BJ (cell line): ENCODE measurements at regions not wholly inside any gene's neighbourhood (a gene's known extent, or its start where the extent isn't known, plus 50 kb on each side); places are given as distances from the start of the nearest gene placed in this dataset.
"Not testable (repeated sequence)": the region's sequence is repeated elsewhere in the genome, so short reads cannot be mapped to it uniquely, and the experiment has no call there.

ENCODE experiments used
- CTCF ChIA-PET: fragments of 350-600 bp; formaldehyde crosslinking; extraction: SDS; loops from one replicate; lab custom pipeline; 2021; ENCODE audit warnings: antibody characterized with exemption, inconsistent platforms; lab: Yijun Ruan, JAX
- POLR2A ChIA-PET: fragments of 300-600 bp; sonication (Branson Sonifier 250); formaldehyde crosslinking; extraction: SDS; loops from one replicate; lab custom pipeline; 2021; ENCODE audit warnings: antibody characterized with exemption; lab: Charles Lee
- DNase-seq: peaks from one replicate; pipeline ENCODE4 v3.0.0-alpha.2; 2011; ENCODE audit warnings: low read depth
- H3K27me3 ChIP-seq: 2 replicates; pipeline ENCODE4 v1.6.0; 2011; ENCODE audit warnings: low read length; ENCODE audit not compliant: control insufficient read depth, insufficient read depth
- H3K36me3 ChIP-seq: 2 replicates; pipeline ENCODE4 v1.5.1; 2011; ENCODE audit warnings: low read length; ENCODE audit not compliant: control insufficient read depth, insufficient read depth
- H3K4me3 ChIP-seq: 2 replicates; pipeline ENCODE4 v1.5.1; 2011; ENCODE audit warnings: low read depth, mild to moderate bottlenecking, control low read depth, low read length
- TF ChIP-seq, protein P1 (sequence below): IDR thresholded peaks from 2 replicates; pipeline ENCODE4 v1.5.1; 2011; ENCODE audit warnings: low read depth, mild to moderate bottlenecking, control low read depth, inconsistent platforms, low read length, moderate library complexity; ENCODE audit not compliant: insufficient read depth

DNA sequence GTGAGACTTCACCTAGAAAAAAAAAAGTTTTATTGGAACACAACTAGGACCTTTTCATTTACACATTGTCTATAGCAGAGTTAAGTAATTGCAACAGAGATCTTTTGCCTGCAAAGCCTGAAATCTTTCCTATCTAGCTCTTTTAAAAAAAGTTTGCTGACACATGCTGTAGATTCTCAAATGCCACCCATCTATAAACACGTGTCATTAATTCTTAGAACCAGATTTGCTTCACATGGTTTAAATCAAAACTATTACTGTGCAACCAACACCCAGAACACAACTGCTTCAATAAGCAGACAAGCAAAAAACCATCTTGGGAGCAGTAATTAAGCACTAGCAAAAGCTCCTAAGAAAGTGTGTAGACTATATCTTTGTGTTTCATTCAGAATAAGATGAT, 55.0 kb downstream of the OXSM start:
- no peaks in the 10 kb centered on the region for H3K27me3 ChIP-seq
- TF ChIP-seq, protein P1, sequence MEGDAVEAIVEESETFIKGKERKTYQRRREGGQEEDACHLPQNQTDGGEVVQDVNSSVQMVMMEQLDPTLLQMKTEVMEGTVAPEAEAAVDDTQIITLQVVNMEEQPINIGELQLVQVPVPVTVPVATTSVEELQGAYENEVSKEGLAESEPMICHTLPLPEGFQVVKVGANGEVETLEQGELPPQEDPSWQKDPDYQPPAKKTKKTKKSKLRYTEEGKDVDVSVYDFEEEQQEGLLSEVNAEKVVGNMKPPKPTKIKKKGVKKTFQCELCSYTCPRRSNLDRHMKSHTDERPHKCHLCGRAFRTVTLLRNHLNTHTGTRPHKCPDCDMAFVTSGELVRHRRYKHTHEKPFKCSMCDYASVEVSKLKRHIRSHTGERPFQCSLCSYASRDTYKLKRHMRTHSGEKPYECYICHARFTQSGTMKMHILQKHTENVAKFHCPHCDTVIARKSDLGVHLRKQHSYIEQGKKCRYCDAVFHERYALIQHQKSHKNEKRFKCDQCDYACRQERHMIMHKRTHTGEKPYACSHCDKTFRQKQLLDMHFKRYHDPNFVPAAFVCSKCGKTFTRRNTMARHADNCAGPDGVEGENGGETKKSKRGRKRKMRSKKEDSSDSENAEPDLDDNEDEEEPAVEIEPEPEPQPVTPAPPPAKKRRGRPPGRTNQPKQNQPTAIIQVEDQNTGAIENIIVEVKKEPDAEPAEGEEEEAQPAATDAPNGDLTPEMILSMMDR, result no peak
- ChIA-PET POLR2A (no interaction called here), CTCF (interaction anchor here (0.6 to 2.6 kb wide), 4 partner anchors 12 to 196 kb away, joined by 3 to 7 read pairs (median 4); no protein-coding TSS in a partner anchor)
- no peak overlapping the region for H3K4me3 ChIP-seq
- no peaks in the 10 kb centered on the region for H3K36me3 ChIP-seq
- no peak for DNase-seq

DNA sequence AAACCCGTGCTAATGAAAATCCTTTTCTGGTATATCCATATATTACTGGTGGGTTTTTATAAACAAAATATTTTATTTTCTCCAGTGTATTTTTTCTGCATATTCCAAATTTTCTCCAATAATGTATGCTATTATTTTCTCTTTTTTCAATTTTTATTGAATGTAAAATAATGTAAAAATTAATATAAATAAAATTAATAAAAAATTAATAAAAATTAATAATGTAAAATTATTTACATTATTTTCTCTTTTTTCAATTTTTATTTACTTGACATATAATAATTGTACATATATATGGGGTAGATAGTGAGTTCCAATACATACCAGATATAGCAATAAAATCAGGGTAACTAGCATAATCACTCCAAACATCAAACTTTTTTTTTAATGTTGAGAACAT, 56.4 kb downstream of the OXSM start:
- ChIA-PET CTCF (interaction anchor here (1.3 to 2.6 kb wide), 2 partner anchors 9 to 198 kb away, joined by 4 to 7 read pairs; no protein-coding TSS in a partner anchor), POLR2A (no interaction called here)
- Histone ChIP-seq H3K36me3 (no peaks in the 10 kb centered on the region), H3K27me3 (no peaks in the 10 kb centered on the region), H3K4me3 (no peak overlapping the region)
- TF ChIP-seq, protein P1, result no peak
- DNase-seq, result no peak

GRCh38 chr3:25849091-25849490, 59.2 kb downstream of the OXSM start:
- CTCF ChIA-PET, result interaction anchor here (1.6 kb wide), 1 partner anchor 201 kb away, joined by 4 read pairs; no protein-coding TSS in a partner anchor

DNA sequence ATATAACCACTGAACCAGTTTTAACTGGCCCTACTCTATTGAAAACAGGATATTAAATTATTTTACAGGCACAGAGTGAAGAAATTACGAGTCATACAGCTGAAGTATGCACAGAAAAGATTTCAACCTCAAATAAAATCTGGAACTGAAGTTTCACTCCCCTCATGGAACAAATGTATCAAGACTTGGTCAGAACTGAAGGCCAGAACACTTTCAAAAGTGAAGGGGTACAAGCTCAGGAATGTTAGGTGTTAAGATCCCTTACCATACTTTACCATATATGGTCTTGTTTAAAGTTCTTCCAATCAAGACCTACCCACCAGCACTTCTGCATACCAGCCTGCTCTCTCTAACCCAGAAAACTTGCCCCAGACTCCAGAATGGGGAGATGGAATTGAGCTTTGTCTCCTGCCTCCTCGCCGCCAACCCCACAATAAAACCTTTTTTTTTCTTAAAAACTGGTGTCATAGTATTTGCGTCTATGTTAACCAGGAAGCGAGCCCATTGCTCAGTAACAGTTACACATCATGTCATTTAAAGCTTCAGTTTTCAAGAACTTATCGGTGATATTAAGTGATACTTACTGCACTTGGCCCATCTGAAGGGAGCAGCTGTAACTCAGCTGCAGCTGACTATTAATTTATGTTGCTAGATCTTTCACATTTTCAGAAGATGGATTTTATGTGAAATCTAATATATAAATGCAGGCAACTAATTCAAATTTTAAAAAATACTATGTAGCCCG, 59.9 kb downstream of the OXSM start:
- no peak overlapping the region for H3K4me3 ChIP-seq
- TF ChIP-seq, protein P1, result no peak
- ChIA-PET POLR2A (no interaction called here), CTCF (interaction anchor here (0.6 to 1.6 kb wide), 3 partner anchors 178 to 201 kb away, joined by 3 to 4 read pairs (median 4); no protein-coding TSS in a partner anchor)
- no peaks in the 10 kb centered on the region for H3K27me3 ChIP-seq
- peak; percentile 26 for DNase-seq
- no peaks in the 10 kb centered on the region for H3K36me3 ChIP-seq

More at GRCh38 chr3:25849091-25849490, 59.2 kb downstream of the OXSM start:
- no peak for DNase-seq
- no peaks in the 10 kb centered on the region for H3K27me3 ChIP-seq
- H3K4me3 ChIP-seq, result no peak overlapping the region
- POLR2A ChIA-PET, result no interaction called here
- TF ChIP-seq, protein P1, result no peak
- H3K36me3 ChIP-seq, result no peaks in the 10 kb centered on the region

DNA sequence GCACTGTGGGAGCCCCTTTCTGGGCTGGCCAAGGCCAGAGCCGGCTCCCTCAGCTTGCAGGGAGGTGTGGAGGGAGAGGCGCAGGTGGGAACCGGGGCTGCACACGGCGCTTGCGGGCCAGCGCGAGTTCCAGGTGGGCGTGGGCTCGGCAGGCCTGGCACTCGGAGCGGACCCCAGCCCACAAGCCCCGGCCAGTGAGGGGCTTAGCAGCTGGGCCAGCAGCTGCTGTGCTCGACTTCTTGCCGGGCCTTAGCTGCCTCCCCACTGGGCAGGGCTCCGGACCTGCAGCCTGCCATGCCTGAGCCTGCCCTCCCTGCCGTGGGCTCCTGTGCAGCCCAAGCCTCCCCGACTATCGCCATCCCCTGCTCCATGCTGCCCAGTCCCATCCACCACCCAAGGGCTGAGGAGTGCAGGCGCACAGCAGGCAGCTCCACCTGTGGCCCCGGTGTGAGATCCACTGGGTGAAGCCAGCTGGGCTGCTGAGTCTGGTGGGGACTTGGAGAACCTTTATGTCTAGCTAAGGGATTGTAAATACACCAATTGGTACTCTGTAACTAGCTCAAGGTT, 61.9 kb downstream of the OXSM start:
- POLR2A ChIA-PET, result not testable (repeated sequence)
- CTCF ChIA-PET, result interaction anchor here (0.6 to 1.9 kb wide), 4 partner anchors 11 to 204 kb away, joined by 3 to 7 read pairs (median 3); no protein-coding TSS in a partner anchor

More for the DNA sequence above, 61.9 kb downstream of the OXSM start:
- not testable (repeated sequence) for H3K36me3 ChIP-seq, DNase-seq, H3K4me3 ChIP-seq, H3K27me3 ChIP-seq
